Upper lobe of right lung (tissue), 1 donor: ENCODE measurements at regions not wholly inside any gene's neighbourhood (a gene's known extent, or its start where the extent isn't known, plus 50 kb on each side); places are given as distances from the start of the nearest gene placed in this dataset.

Experiments
- ATAC-seq: fragments of 200-7000 bp; cut with Tn5 transposase; one replicate; pipeline ENCODE4 v1.9.1; 2020; ENCODE audit warnings: mild to moderate bottlenecking, moderate library complexity
- DNase-seq: peaks from one replicate; pipeline ENCODE4 v3.0.0-alpha.2; 2020
- H3K27ac ChIP-seq: fragments of 200-600 bp; one replicate; pipeline ENCODE4 v1.8.0; 2022
- H3K27me3 ChIP-seq: fragments of 200-600 bp; one replicate; pipeline ENCODE4 v1.8.0; 2022; ENCODE audit warnings: mild to moderate bottlenecking
- H3K36me3 ChIP-seq: fragments of 200-600 bp; one replicate; pipeline ENCODE4 v1.8.0; 2022
- H3K4me1 ChIP-seq: fragments of 200-600 bp; one replicate; pipeline ENCODE4 v1.8.0; 2022
- H3K4me3 ChIP-seq: fragments of 200-600 bp; one replicate; pipeline ENCODE4 v1.8.0; 2022; ENCODE audit warnings: mild to moderate bottlenecking
- H3K9me3 ChIP-seq: fragments of 200-600 bp; one replicate; pipeline ENCODE4 v1.8.0; 2022
- intact Hi-C: fragments of 100-400 bp; cut with DNase I; formaldehyde crosslinking; loops from one replicate; pipeline ENCODE4 v1.11.0; 2022
- TF ChIP-seq, protein P1 (sequence below): fragments of 200-600 bp; IDR thresholded peaks from one replicate; pipeline ENCODE4 v1.8.0; 2022; ENCODE audit warnings: antibody characterized with exemption
- donor health status: DM: no; HTN: yes; CAD: no; lungs with severe emphysema.

DNA sequence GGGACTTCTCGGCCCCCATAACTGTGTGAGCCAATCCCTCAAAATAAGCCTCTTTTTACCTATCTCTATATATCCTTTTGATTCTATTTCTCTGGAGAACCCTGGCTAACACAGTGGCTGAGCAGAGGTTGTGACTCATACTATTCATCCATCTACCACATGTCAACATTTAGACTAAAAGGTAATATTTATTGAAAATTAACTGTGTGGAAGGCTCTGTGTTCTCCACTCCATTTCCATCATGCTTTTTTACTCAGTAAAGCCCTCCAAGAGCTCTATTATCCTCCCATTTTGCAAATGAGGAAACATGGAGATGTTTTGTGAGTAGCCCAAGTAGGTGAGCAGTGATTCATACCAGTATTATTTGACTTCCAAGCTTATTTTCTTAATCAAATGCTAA, 217.9 kb upstream of the DCBLD2 start:
- no peak for DNase-seq
- TF ChIP-seq, protein P1, sequence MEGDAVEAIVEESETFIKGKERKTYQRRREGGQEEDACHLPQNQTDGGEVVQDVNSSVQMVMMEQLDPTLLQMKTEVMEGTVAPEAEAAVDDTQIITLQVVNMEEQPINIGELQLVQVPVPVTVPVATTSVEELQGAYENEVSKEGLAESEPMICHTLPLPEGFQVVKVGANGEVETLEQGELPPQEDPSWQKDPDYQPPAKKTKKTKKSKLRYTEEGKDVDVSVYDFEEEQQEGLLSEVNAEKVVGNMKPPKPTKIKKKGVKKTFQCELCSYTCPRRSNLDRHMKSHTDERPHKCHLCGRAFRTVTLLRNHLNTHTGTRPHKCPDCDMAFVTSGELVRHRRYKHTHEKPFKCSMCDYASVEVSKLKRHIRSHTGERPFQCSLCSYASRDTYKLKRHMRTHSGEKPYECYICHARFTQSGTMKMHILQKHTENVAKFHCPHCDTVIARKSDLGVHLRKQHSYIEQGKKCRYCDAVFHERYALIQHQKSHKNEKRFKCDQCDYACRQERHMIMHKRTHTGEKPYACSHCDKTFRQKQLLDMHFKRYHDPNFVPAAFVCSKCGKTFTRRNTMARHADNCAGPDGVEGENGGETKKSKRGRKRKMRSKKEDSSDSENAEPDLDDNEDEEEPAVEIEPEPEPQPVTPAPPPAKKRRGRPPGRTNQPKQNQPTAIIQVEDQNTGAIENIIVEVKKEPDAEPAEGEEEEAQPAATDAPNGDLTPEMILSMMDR = no peak

DNA sequence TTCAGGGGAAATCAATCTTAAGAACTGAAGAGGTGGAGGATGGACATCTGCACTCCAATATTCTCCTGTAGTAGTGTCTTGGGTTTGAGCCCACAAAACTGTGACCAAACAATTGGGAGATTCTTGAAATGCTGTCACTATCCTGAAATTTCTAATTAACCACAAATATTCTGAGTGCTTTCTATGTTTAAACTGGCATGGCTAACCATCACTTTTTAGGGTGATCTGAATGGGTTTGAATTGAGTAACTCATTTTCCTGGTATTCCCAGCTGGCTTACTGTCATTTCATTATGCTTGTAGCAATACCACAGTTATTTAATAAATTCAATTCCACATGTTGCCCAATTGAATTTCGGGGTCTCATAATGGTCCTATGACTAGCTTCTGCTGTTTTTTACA, 216.9 kb upstream of the DCBLD2 start:
- intact Hi-C loops = no loop called here
- TF ChIP-seq, protein P1 = no peak
- Histone ChIP-seq H3K36me3 (no peaks in the 10 kb centered on the region), H3K27ac (no peak overlapping the region), H3K9me3 (no peaks in the 10 kb centered on the region), H3K4me3 (no peak overlapping the region), H3K4me1 (no peaks in the 10 kb centered on the region), H3K27me3 (no peaks in the 10 kb centered on the region)
- ATAC-seq (no peak), DNase-seq (no peak)

More for the DNA sequence above, 217.9 kb upstream of the DCBLD2 start:
- Histone ChIP-seq H3K4me3 (no peak overlapping the region), H3K36me3 (no peaks in the 10 kb centered on the region), H3K27me3 (no peaks in the 10 kb centered on the region), H3K4me1 (no peaks in the 10 kb centered on the region), H3K9me3 (no peaks in the 10 kb centered on the region), H3K27ac (no peak overlapping the region)
- intact Hi-C loops = no loop called here
- no peak for ATAC-seq

DNA sequence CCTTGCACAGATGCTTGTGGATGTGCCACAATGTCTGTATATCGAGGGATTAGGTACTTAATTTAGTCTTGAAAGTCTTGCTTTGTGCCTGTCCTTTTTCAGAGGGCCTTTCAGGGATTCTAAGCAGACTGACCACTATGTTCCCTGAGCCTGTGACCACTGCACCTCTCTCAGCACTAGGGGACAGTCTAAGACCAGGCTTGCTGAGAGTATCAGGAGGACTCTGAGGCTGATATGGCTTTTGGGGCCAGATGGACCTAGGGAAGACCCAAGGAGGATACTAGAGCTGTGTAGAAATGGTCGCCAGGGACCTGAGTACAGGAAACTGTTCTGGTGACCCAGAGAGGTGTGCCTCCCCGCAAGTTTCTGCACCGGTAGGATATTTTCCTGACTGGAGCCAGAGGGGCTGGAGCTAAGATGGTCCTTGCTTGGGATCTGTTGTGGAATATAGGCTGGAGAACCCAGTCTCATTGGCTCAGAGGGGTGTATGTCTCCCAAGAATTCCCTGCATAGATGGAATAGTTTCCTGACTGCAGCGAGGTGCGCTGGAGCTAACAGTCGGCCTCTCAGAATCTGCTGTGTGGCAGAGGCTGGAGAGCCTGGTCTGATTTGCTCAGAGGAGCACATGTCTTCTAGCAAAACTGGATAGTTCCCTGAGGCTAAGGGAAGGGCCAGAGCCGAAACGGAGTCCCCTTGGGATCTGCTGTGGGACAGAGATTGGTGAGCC, 213.2 kb upstream of the DCBLD2 start:
- ATAC-seq (peak; percentile 63), DNase-seq (no peak)
- no peaks in the 10 kb centered on the region for H3K27me3 ChIP-seq
- intact Hi-C loops = no loop called here
- TF ChIP-seq, protein P1 = no peak
- no peak overlapping the region for H3K27ac ChIP-seq
- no peaks in the 10 kb centered on the region for H3K4me1 ChIP-seq
- no peak overlapping the region for H3K4me3 ChIP-seq
- no peaks in the 10 kb centered on the region for H3K9me3 ChIP-seq
- no peaks in the 10 kb centered on the region for H3K36me3 ChIP-seq

DNA sequence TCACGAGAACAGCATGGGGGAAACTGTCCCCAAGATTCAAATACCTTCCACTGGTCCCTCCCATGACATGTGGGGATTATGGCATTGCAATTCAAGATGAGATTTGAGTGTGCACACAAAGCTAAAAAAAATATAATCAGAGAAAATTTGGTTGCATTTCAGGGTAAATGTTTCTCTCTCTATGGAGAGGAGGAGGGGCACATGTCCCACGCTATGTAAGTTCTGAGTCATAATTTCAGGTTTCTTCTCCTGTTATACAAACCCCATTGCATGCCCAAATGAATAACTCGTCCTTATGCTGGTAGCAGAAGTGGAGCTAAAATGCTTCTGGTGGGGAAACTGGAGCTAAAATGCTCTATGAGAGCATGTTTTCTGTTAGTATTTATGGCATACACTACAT, 209.7 kb upstream of the DCBLD2 start:
- ATAC-seq = no peak
- TF ChIP-seq, protein P1 = no peak
- Histone ChIP-seq H3K4me1 (no peaks in the 10 kb centered on the region), H3K9me3 (no peaks in the 10 kb centered on the region), H3K4me3 (no peak overlapping the region), H3K27ac (no peak overlapping the region), H3K27me3 (no peaks in the 10 kb centered on the region), H3K36me3 (no peaks in the 10 kb centered on the region)
- intact Hi-C loops = no loop called here
- no peak for DNase-seq

DNA sequence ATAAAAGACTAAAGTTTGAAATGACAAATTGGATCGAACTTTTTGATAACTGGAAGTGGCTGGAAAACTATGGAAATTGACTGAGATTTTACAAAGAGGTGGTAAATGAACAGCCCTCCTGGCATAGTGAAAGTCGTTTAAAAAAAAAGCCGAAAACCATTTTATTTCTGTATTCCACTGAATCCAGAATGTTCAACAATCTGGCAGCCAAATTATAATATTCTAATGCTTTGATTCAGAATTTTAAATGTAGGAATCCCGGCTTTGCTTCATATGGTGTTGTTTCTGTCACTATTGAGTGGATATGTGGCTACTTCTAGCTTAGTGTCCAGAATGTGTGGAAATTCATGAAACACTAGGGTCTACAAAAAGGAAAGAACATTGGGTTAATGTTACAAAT, 208.9 kb upstream of the DCBLD2 start:
- no peaks in the 10 kb centered on the region for H3K4me1 ChIP-seq
- TF ChIP-seq, protein P1 = no peak
- intact Hi-C loops = no loop called here
- DNase-seq (no peak), ATAC-seq (no peak)
- H3K27ac ChIP-seq = no peak overlapping the region
- no peaks in the 10 kb centered on the region for H3K27me3 ChIP-seq
- no peaks in the 10 kb centered on the region for H3K9me3 ChIP-seq
- H3K4me3 ChIP-seq = no peak overlapping the region
- no peaks in the 10 kb centered on the region for H3K36me3 ChIP-seq

DNA sequence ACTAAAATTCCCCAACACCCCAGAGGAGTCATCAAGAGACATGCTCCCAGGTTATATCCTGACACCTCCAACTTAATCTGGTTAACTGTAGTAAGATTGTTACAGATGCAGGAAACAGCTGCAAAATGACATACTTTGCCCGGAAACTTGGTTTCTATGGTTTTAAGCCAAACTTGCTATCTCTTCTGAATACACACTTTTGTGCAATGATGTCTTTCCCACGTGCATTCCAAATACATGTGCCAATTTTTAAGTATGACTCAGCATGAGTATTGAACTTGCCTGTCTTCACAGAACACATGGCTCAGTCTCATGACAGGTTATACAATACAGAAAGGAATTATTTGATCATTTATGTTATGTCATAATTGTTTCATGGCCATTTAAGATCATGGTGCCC, 207.0 kb upstream of the DCBLD2 start:
- ATAC-seq (no peak), DNase-seq (no peak)
- TF ChIP-seq, protein P1 = no peak
- Histone ChIP-seq H3K27ac (no peak overlapping the region), H3K4me1 (no peaks in the 10 kb centered on the region), H3K9me3 (no peaks in the 10 kb centered on the region), H3K36me3 (no peaks in the 10 kb centered on the region), H3K27me3 (no peaks in the 10 kb centered on the region), H3K4me3 (no peak overlapping the region)
- intact Hi-C loops = no loop called here
